ENCODE measurements at regions not wholly inside any gene's neighbourhood (a gene's known extent, or its start where the extent isn't known, plus 50 kb on each side); places are given as distances from the start of the nearest gene placed in this dataset.

GRCh38 chr11:71184421-71185210 is 67.8 kb downstream of the SHANK2 start:
- Histone ChIP-seq H3K4me1 (ENCODE audit: control insufficient read depth in 2 of 2, insufficient read depth in 2 of 2, low read length in 2 of 2) (no peaks in the 10 kb centered on the region), H3K27ac (ENCODE audit: low read depth in 1 of 2, low read length in 1 of 2) (no peak overlapping the region), H3K4me3 (ENCODE audit: low read length in 2 of 2) (no peak overlapping the region), H3K36me3 (ENCODE audit: control insufficient read depth in 2 of 2, insufficient read depth in 2 of 2, low read length in 1 of 2) (no peaks in the 10 kb centered on the region), H3K9me3 (ENCODE audit: control insufficient read depth in 2 of 2, insufficient read depth in 1 of 2, low read length in 1 of 2) (no peaks in the 10 kb centered on the region), H3K27me3 (ENCODE audit: control insufficient read depth in 2 of 2, insufficient read depth in 1 of 2, low read length in 1 of 2) (peaks cover 0 to 3% of the 10 kb centered on the region in 2 donors)
- WGBS = 94% methylated on average over 12 of the region's 12 CpGs
- DNase-seq (ENCODE audit: low read depth in 6 of 9, low spot score in 9 of 9) = no peak

DNA sequence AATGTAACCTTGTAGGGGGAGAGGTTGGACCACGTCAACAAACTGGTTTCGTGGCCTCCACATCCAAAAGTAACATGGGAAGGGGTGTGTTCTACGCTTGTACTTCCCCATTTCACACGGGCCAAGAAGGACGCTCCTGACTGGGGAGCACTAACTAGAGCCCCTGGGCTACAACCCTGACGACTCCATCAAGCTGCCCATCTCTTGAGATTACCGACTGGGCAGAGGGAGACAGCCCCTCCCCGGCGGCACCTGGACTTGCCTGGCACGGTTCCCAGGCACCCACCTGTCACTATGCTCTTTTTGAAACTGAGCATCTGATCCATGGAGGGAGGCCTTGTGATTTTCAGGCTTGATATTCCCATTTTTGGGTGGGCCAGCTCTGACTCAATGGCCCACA is 68.5 kb downstream of the SHANK2 start:
- Histone ChIP-seq H3K36me3 (ENCODE audit: control insufficient read depth in 2 of 2, insufficient read depth in 2 of 2, low read length in 1 of 2) (no peaks in the 10 kb centered on the region), H3K4me1 (ENCODE audit: control insufficient read depth in 2 of 2, insufficient read depth in 2 of 2, low read length in 2 of 2) (no peaks in the 10 kb centered on the region), H3K4me3 (ENCODE audit: low read length in 2 of 2) (no peak overlapping the region), H3K9me3 (ENCODE audit: control insufficient read depth in 2 of 2, insufficient read depth in 1 of 2, low read length in 1 of 2) (no peaks in the 10 kb centered on the region), H3K27ac (ENCODE audit: low read depth in 1 of 2, low read length in 1 of 2) (no peak overlapping the region), H3K27me3 (ENCODE audit: control insufficient read depth in 2 of 2, insufficient read depth in 1 of 2, low read length in 1 of 2) (peaks cover 0 to 3% of the 10 kb centered on the region in 2 donors)
- DNase-seq (ENCODE audit: low read depth in 6 of 9, low spot score in 9 of 9) = no peak
- WGBS = 81% methylated on average over 10 of the region's 10 CpGs

DNA sequence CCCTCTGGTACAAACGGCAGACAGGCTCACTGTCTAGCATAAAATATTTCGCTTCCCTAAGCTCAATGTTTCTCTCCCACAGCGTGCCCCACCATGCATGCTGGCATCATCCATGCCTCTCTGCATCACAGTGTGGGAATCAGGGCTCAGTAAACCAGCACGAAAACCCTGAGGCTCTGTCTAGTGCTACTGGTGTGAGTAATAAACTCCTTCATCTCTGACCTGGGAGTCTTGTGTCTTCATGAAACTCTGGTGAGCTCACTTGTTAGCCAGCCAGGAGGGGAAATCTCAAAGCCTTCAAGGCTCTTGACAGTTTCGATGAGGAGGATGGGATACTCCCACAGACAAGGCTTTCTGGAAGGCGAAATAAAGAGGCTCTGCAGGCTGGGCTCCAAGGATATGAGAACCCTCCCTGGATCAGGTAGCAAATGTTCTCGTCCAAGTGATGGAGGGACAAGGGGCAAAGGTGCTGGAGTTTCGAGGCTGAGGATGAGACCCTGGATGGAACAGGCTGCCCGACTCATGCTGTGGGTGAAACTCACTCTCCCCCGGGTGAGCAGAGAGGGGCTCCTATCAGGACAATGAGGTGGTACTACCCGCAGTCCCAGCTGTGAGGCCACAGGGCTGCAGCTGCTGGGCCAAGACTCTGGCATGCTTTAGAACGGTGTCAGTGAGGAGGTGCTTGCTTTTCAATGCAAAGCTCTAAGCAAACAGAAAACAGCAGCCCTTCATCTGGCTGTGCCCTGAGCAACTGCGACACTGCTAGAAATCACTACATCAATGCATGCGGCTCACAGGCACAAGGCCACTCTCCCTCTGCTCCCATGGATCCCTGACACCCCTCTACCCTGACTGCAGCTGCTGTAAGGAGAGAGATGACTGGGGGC is 69.3 kb downstream of the SHANK2 start:
- DNase-seq (ENCODE audit: low read depth in 6 of 9, low spot score in 9 of 9) = no peak
- 92% methylated on average over 14 of the region's 14 CpGs for WGBS
- Histone ChIP-seq H3K27me3 (ENCODE audit: control insufficient read depth in 2 of 2, insufficient read depth in 1 of 2, low read length in 1 of 2) (peaks cover 0 to 3% of the 10 kb centered on the region in 2 donors), H3K36me3 (ENCODE audit: control insufficient read depth in 2 of 2, insufficient read depth in 2 of 2, low read length in 1 of 2) (no peaks in the 10 kb centered on the region), H3K9me3 (ENCODE audit: control insufficient read depth in 2 of 2, insufficient read depth in 1 of 2, low read length in 1 of 2) (no peaks in the 10 kb centered on the region), H3K27ac (ENCODE audit: low read depth in 1 of 2, low read length in 1 of 2) (no peak overlapping the region), H3K4me3 (ENCODE audit: low read length in 2 of 2) (no peak overlapping the region), H3K4me1 (ENCODE audit: control insufficient read depth in 2 of 2, insufficient read depth in 2 of 2, low read length in 2 of 2) (no peaks in the 10 kb centered on the region)

GRCh38 chr11:71181566-71181965 is 70.8 kb downstream of the SHANK2 start:
- no peaks in the 10 kb centered on the region for H3K36me3 ChIP-seq (ENCODE audit: control insufficient read depth in 2 of 2, insufficient read depth in 2 of 2, low read length in 1 of 2)
- no peak overlapping the region for H3K4me3 ChIP-seq (ENCODE audit: low read length in 2 of 2)
- H3K27me3 ChIP-seq (ENCODE audit: control insufficient read depth in 2 of 2, insufficient read depth in 1 of 2, low read length in 1 of 2) = peaks cover 0 to 3% of the 10 kb centered on the region in 2 donors
- WGBS = 92% methylated on average over 14 of the region's 14 CpGs
- no peak overlapping the region for H3K27ac ChIP-seq (ENCODE audit: low read depth in 1 of 2, low read length in 1 of 2)
- no peaks in the 10 kb centered on the region for H3K9me3 ChIP-seq (ENCODE audit: control insufficient read depth in 2 of 2, insufficient read depth in 1 of 2, low read length in 1 of 2)
- no peaks in the 10 kb centered on the region for H3K4me1 ChIP-seq (ENCODE audit: control insufficient read depth in 2 of 2, insufficient read depth in 2 of 2, low read length in 2 of 2)
- DNase-seq (ENCODE audit: low read depth in 6 of 9, low spot score in 9 of 9) = no peak

GRCh38 chr11:71180694-71181470 is 71.5 kb downstream of the SHANK2 start:
- no peak overlapping the region for H3K4me3 ChIP-seq (ENCODE audit: low read length in 2 of 2)
- no peak overlapping the region for H3K27ac ChIP-seq (ENCODE audit: low read depth in 1 of 2, low read length in 1 of 2)
- H3K27me3 ChIP-seq (ENCODE audit: control insufficient read depth in 2 of 2, insufficient read depth in 1 of 2, low read length in 1 of 2) = peaks cover 0 to 3% of the 10 kb centered on the region in 2 donors
- H3K4me1 ChIP-seq (ENCODE audit: control insufficient read depth in 2 of 2, insufficient read depth in 2 of 2, low read length in 2 of 2) = no peaks in the 10 kb centered on the region
- H3K36me3 ChIP-seq (ENCODE audit: control insufficient read depth in 2 of 2, insufficient read depth in 2 of 2, low read length in 1 of 2) = no peaks in the 10 kb centered on the region
- DNase-seq (ENCODE audit: low read depth in 6 of 9, low spot score in 9 of 9) = no peak
- WGBS = 44% methylated on average over 15 of the region's 15 CpGs
- no peaks in the 10 kb centered on the region for H3K9me3 ChIP-seq (ENCODE audit: control insufficient read depth in 2 of 2, insufficient read depth in 1 of 2, low read length in 1 of 2)

GRCh38 chr11:71179877-71180605 is 72.3 kb downstream of the SHANK2 start:
- no peaks in the 10 kb centered on the region for H3K4me1 ChIP-seq (ENCODE audit: control insufficient read depth in 2 of 2, insufficient read depth in 2 of 2, low read length in 2 of 2)
- no peaks in the 10 kb centered on the region for H3K9me3 ChIP-seq (ENCODE audit: control insufficient read depth in 2 of 2, insufficient read depth in 1 of 2, low read length in 1 of 2)
- peaks cover 0 to 3% of the 10 kb centered on the region in 2 donors for H3K27me3 ChIP-seq (ENCODE audit: control insufficient read depth in 2 of 2, insufficient read depth in 1 of 2, low read length in 1 of 2)
- no peak for DNase-seq (ENCODE audit: low read depth in 6 of 9, low spot score in 9 of 9)
- WGBS = 44% methylated on average over 10 of the region's 10 CpGs
- no peak overlapping the region for H3K4me3 ChIP-seq (ENCODE audit: low read length in 2 of 2)
- H3K27ac ChIP-seq (ENCODE audit: low read depth in 1 of 2, low read length in 1 of 2) = no peak overlapping the region
- H3K36me3 ChIP-seq (ENCODE audit: control insufficient read depth in 2 of 2, insufficient read depth in 2 of 2, low read length in 1 of 2) = no peaks in the 10 kb centered on the region

DNA sequence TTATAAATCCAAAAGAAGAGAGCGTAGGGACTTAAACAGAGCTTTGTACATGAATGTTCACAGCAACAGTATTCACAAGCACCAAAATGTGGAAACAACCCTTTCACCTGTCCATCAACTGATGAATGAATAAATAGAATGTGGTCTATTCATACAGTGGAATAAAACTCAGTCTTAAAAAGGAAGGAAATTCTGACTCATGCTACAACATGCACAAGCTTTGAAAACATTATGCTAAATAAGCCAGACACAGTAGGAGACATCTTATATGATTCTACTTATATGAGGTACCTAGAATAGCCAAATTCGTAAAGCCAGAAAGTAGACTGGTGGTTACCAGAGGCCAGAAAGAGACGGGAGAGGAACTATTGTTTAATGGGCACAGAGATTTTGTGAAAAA is 74.3 kb downstream of the SHANK2 start:
- Histone ChIP-seq H3K4me3 (ENCODE audit: low read length in 2 of 2) (no peak overlapping the region), H3K9me3 (ENCODE audit: control insufficient read depth in 2 of 2, insufficient read depth in 1 of 2, low read length in 1 of 2) (no peaks in the 10 kb centered on the region), H3K4me1 (ENCODE audit: control insufficient read depth in 2 of 2, insufficient read depth in 2 of 2, low read length in 2 of 2) (no peaks in the 10 kb centered on the region), H3K27ac (ENCODE audit: low read depth in 1 of 2, low read length in 1 of 2) (no peak overlapping the region), H3K36me3 (ENCODE audit: control insufficient read depth in 2 of 2, insufficient read depth in 2 of 2, low read length in 1 of 2) (no peaks in the 10 kb centered on the region), H3K27me3 (ENCODE audit: control insufficient read depth in 2 of 2, insufficient read depth in 1 of 2, low read length in 1 of 2) (peaks cover 0 to 3% of the 10 kb centered on the region in 2 donors)
- 75% methylated on average over 3 of the region's 3 CpGs for WGBS
- DNase-seq (ENCODE audit: low read depth in 6 of 9, low spot score in 9 of 9) = no peak

- Histone ChIP-seq H3K27ac (ENCODE audit: low read depth in 1 of 2, low read length in 1 of 2) (no peak overlapping the region), H3K9me3 (ENCODE audit: control insufficient read depth in 2 of 2, insufficient read depth in 1 of 2, low read length in 1 of 2) (no peaks in the 10 kb centered on the region), H3K4me1 (ENCODE audit: control insufficient read depth in 2 of 2, insufficient read depth in 2 of 2, low read length in 2 of 2) (no peaks in the 10 kb centered on the region), H3K27me3 (ENCODE audit: control insufficient read depth in 2 of 2, insufficient read depth in 1 of 2, low read length in 1 of 2) (peaks cover 0 to 3% of the 10 kb centered on the region in 2 donors), H3K36me3 (ENCODE audit: control insufficient read depth in 2 of 2, insufficient read depth in 2 of 2, low read length in 1 of 2) (no peaks in the 10 kb centered on the region), H3K4me3 (ENCODE audit: low read length in 2 of 2) (no peak overlapping the region)
- no peak for DNase-seq (ENCODE audit: low read depth in 6 of 9, low spot score in 9 of 9)
- 94% methylated on average over 2 of the region's 2 CpGs for WGBS
Measured at GRCh38 chr11:71176812-71177211, 75.6 kb downstream of the SHANK2 start.

Measured in thymus (tissue), 11 donors.